A673 (cell line): ENCODE measurements at regions not wholly inside any gene's neighbourhood (a gene's known extent, or its start where the extent isn't known, plus 50 kb on each side); places are given as distances from the start of the nearest gene placed in this dataset.

Experiments
- BruUV-seq: library from RNA; stranded (reverse); fragments of 400-500 nt; replicated peaks from 2 replicates; lab custom pipeline; 2021; lab: Mats Ljungman, UMichigan
- CTCF ChIA-PET: fragments of 300-600 bp; sonication (Branson Sonifier 250); formaldehyde crosslinking; loops from one replicate; lab custom pipeline; 2022; ENCODE audit warnings: antibody characterized with exemption; lab: Charles Lee
- POLR2A ChIA-PET: fragments of 300-600 bp; sonication (Branson Sonifier 250); formaldehyde crosslinking; loops from one replicate; lab custom pipeline; 2022; ENCODE audit warnings: antibody characterized with exemption; ENCODE audit not compliant: low non-redundant PET; lab: Charles Lee
- DNase-seq: peaks from one replicate; pipeline ENCODE4 v3.0.0-alpha.2; 2015; ENCODE audit warnings: low spot score
- H3K27ac ChIP-seq: fragments of 200-600 bp; sonication (generic); 2 replicates; pipeline ENCODE4 v1.5.1; 2016; ENCODE audit warnings: mixed run types, low read depth, mild to moderate bottlenecking, mixed read lengths, antibody characterized with exemption, low read length; ENCODE audit not compliant: poor library complexity, severe bottlenecking
- H3K27me3 ChIP-seq: fragments of 200-600 bp; sonication (generic); replicated peaks from 2 replicates; pipeline ENCODE4 v1.6.1; 2017; ENCODE audit warnings: mixed run types, low read depth, mild to moderate bottlenecking, mixed read lengths, antibody characterized with exemption, low read length; ENCODE audit not compliant: insufficient read depth, poor library complexity
- H3K36me3 ChIP-seq: fragments of 200-600 bp; sonication (generic); 2 replicates; pipeline ENCODE4 v1.6.1; 2016; ENCODE audit warnings: mixed run types, mild to moderate bottlenecking, mixed read lengths, antibody characterized with exemption, low read length; ENCODE audit not compliant: insufficient read depth, poor library complexity, severe bottlenecking
- H3K4me1 ChIP-seq: fragments of 200-600 bp; sonication (generic); 2 replicates; pipeline ENCODE4 v1.6.1; 2017; ENCODE audit warnings: mixed run types, mild to moderate bottlenecking, mixed read lengths, antibody characterized with exemption, low read length; ENCODE audit not compliant: insufficient read depth, poor library complexity, severe bottlenecking
- H3K4me3 ChIP-seq: fragments of 200-600 bp; sonication (generic); 2 replicates; pipeline ENCODE4 v1.5.1; 2016; ENCODE audit warnings: low read depth, mixed run types, mild to moderate bottlenecking, mixed read lengths, low read length; ENCODE audit not compliant: poor library complexity, severe bottlenecking
- H3K9me3 ChIP-seq: fragments of 200-600 bp; sonication (generic); 2 replicates; pipeline ENCODE4 v1.6.1; 2016; ENCODE audit warnings: mixed run types, low read depth, mild to moderate bottlenecking, mixed read lengths, antibody characterized with exemption, low read length; ENCODE audit not compliant: poor library complexity, severe bottlenecking
- EZH2 ChIP-seq: fragments of 200-600 bp; sonication (generic); IDR thresholded peaks from 2 replicates; pipeline ENCODE4 v1.6.1; 2017; ENCODE audit warnings: borderline replicate concordance, low read depth, mild to moderate bottlenecking, mixed read lengths, antibody characterized with exemption, low read length; ENCODE audit not compliant: poor library complexity, severe bottlenecking
- intact Hi-C: fragments of 100-400 bp; cut with micrococcal nuclease; formaldehyde crosslinking; loops from one replicate; pipeline ENCODE4 v1.10.0; 2022; ENCODE audit not compliant: unreplicated experiment
- TF ChIP-seq, protein P1 (sequence below): fragments of 300-800, 200-600 bp; sonication (generic); conservative IDR thresholded peaks from 2 replicates; pipeline ENCODE4 v1.5.1; 2017; ENCODE audit warnings: low read depth, mild to moderate bottlenecking, antibody characterized with exemption, low read length, moderate library complexity, mixed read lengths

DNA sequence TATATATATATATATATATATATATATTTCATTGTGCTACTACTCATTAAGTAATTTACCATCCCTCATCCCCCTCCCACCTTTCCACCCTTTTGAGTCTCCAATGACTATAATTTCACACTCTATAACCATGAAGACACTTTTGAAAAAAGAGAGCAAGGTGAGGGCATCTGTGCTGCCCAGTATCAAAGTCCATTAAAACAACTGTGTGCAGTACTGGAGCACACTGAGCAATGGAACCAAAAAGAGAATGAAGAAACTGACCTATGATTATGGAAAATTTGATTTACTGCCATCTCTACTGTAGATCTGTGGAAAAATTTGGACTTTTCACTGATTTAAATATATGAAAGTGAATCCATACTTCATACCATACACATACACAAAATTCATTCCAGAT is 217.9 kb downstream of the COL4A1 start:
- BruUV-seq = no TSS peak
- POLR2A ChIA-PET = no interaction called here

DNA sequence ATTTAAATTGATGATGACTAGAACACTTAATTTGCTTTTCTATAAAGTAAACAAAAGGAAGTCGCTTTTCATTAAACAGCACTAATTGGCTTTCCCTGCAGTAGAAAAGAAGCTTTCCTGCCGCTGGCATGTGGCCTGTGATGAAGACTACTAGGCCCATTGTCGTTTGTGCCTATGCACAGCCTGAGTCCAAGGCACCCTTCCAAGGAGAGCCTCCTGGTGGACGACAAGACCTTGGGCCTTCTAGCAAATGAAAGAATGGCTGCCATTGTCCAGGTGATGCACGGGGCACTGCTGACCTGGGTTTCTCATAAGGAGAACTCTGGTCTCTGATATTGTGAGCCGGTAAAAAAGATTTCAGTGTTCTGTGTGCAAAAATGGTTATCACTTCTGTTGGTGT is 233.0 kb downstream of the COL4A1 start:
- POLR2A ChIA-PET = no interaction called here
- intact Hi-C loops = no loop called here

More for the DNA sequence above, 217.9 kb downstream of the COL4A1 start:
- intact Hi-C loops = no loop called here
- CTCF ChIA-PET = no interaction called here
- no peaks in the 10 kb centered on the region for H3K4me1 ChIP-seq
- H3K4me3 ChIP-seq = no peak overlapping the region
- DNase-seq = no peak
- H3K36me3 ChIP-seq = no peaks in the 10 kb centered on the region
- peaks cover 4% of the 10 kb centered on the region for H3K9me3 ChIP-seq
- no peak overlapping the region for H3K27ac ChIP-seq
- TF ChIP-seq, protein P1, sequence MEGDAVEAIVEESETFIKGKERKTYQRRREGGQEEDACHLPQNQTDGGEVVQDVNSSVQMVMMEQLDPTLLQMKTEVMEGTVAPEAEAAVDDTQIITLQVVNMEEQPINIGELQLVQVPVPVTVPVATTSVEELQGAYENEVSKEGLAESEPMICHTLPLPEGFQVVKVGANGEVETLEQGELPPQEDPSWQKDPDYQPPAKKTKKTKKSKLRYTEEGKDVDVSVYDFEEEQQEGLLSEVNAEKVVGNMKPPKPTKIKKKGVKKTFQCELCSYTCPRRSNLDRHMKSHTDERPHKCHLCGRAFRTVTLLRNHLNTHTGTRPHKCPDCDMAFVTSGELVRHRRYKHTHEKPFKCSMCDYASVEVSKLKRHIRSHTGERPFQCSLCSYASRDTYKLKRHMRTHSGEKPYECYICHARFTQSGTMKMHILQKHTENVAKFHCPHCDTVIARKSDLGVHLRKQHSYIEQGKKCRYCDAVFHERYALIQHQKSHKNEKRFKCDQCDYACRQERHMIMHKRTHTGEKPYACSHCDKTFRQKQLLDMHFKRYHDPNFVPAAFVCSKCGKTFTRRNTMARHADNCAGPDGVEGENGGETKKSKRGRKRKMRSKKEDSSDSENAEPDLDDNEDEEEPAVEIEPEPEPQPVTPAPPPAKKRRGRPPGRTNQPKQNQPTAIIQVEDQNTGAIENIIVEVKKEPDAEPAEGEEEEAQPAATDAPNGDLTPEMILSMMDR = no peak
- no peak for TF ChIP-seq EZH2
- H3K27me3 ChIP-seq = no peaks in the 10 kb centered on the region

DNA sequence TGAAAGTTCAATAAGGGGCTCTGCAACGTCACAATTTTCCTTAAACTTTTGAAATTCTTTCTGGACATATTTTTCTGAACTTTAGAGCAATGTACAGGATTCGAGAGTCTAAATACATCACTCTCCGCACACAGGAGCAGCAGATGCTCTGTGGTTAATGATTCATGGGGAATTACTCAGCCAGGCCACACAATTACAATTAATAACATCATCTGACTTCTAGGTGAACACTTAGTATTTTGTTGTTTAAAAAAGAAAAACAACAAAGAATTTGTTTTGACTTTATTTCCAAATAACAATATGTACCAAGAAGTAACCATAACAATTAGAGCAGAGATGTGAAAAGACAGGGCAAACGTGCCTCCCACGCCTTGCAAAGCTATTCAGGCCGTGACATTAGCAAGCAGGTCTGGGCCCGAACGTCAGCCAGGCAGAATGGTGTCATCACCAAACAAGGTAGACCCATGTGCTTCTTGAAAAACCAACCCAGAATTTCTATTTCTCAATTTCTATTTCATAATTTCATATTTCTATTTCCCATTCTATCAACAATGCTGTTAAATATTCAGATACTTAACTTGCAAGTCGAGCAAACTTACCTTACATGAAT is 236.3 kb downstream of the COL4A1 start:
- TF ChIP-seq, protein P1 = no peak
- TF ChIP-seq EZH2 = no peak
- no TSS peak for BruUV-seq
- ChIA-PET CTCF (no interaction called here), POLR2A (no interaction called here)
- Histone ChIP-seq H3K27ac (no peak overlapping the region), H3K4me1 (no peaks in the 10 kb centered on the region), H3K4me3 (no peak overlapping the region), H3K27me3 (peaks cover 25% of the 10 kb centered on the region), H3K36me3 (no peaks in the 10 kb centered on the region), H3K9me3 (no peaks in the 10 kb centered on the region)
- intact Hi-C loops = no loop called here
- DNase-seq = no peak

More for the DNA sequence above, 233.0 kb downstream of the COL4A1 start:
- peak; percentile 12 for DNase-seq
- TF ChIP-seq, protein P1 = 0 out of 2 replicates have a peak, but pooled peaks have one; percentile 21
- TF ChIP-seq EZH2 = no peak
- no peaks in the 10 kb centered on the region for H3K9me3 ChIP-seq
- no peak overlapping the region for H3K27ac ChIP-seq
- H3K4me3 ChIP-seq = no peak overlapping the region
- no TSS peak for BruUV-seq
- peaks cover 33% of the 10 kb centered on the region for H3K27me3 ChIP-seq
- no peaks in the 10 kb centered on the region for H3K36me3 ChIP-seq
- no peaks in the 10 kb centered on the region for H3K4me1 ChIP-seq
- CTCF ChIA-PET = no interaction called here
